SKM-1 treated with dmso at 0.1 percent for 144 hours (cell line): ENCODE measurements at regions not wholly inside any gene's neighbourhood (a gene's known extent, or its start where the extent isn't known, plus 50 kb on each side); places are given as distances from the start of the nearest gene placed in this dataset.
"Not testable (repeated sequence)": the region's sequence is repeated elsewhere in the genome, so short reads cannot be mapped to it uniquely, and the experiment has no call there.

Experiments
- DNase-seq: peaks from one replicate; lab custom pipeline; 2025; ENCODE audit not compliant: unreplicated experiment; lab: John Stamatoyannopoulos, UW

- no peak for DNase-seq
Observed at GRCh38 chr1:181191494-181192040, 103.1 kb downstream of the IER5 start.

- DNase-seq, result no peak
Observed at GRCh38 chr1:181192316-181192715, 103.8 kb downstream of the IER5 start.

GRCh38 chr1:181202986-181203555 lies 114.6 kb downstream of the IER5 start:
- no peak for DNase-seq

- no peak for DNase-seq
Observed at GRCh38 chr1:181204530-181204929, 116.0 kb downstream of the IER5 start.

GRCh38 chr1:181205901-181206300 lies 117.4 kb downstream of the IER5 start:
- DNase-seq, result no peak

- no peak for DNase-seq
Observed at GRCh38 chr1:181206513-181206912, 118.0 kb downstream of the IER5 start.

- DNase-seq, result no peak
Observed at GRCh38 chr1:181206979-181207790, 118.7 kb downstream of the IER5 start.

- DNase-seq, result no peak
Observed at GRCh38 chr1:181208083-181208482, 119.6 kb downstream of the IER5 start.

GRCh38 chr1:181208967-181209366 lies 120.5 kb downstream of the IER5 start:
- DNase-seq, result no peak

- no peak for DNase-seq
Observed at GRCh38 chr1:181213056-181213455, 124.6 kb downstream of the IER5 start.

- no peak for DNase-seq
Observed at GRCh38 chr1:181216591-181216994, 128.1 kb downstream of the IER5 start.

GRCh38 chr1:181219938-181220337 lies 131.4 kb downstream of the IER5 start:
- no peak for DNase-seq

GRCh38 chr1:181221078-181221477 lies 132.6 kb downstream of the IER5 start:
- DNase-seq, result no peak

GRCh38 chr1:181222972-181223505 lies 134.5 kb downstream of the IER5 start:
- DNase-seq, result no peak

GRCh38 chr1:181226728-181227127 lies 138.2 kb downstream of the IER5 start:
- DNase-seq, result not testable (repeated sequence)

GRCh38 chr1:181239086-181239485 lies 150.6 kb downstream of the IER5 start:
- DNase-seq, result no peak

- DNase-seq, result not testable (repeated sequence)
Observed at GRCh38 chr1:181246320-181246719, 157.8 kb downstream of the IER5 start.

- not testable (repeated sequence) for DNase-seq
Observed at GRCh38 chr1:181248361-181248760, 159.9 kb downstream of the IER5 start.

- DNase-seq, result no peak
Observed at GRCh38 chr1:181249186-181249585, 160.7 kb downstream of the IER5 start.

- DNase-seq, result no peak
Observed at GRCh38 chr1:181250038-181250437, 161.5 kb downstream of the IER5 start.

GRCh38 chr1:181251001-181251712 lies 162.7 kb downstream of the IER5 start:
- no peak for DNase-seq

GRCh38 chr1:181251713-181252075 lies 163.2 kb downstream of the IER5 start:
- DNase-seq, result no peak
